Stimulated activated CD4-positive, alpha-beta T cell treated with anti-CD3 and anti-CD28 coated beads, Interleukin-15, amount 100 ng/mL, for 24 hours (primary cell): ENCODE measurements at regions not wholly inside any gene's neighbourhood (a gene's known extent, or its start where the extent isn't known, plus 50 kb on each side); places are given as distances from the start of the nearest gene placed in this dataset.

Experiments used
- DNase-seq: peaks from one replicate; pipeline ENCODE4 v3.0.0-alpha.2; 2020

DNA sequence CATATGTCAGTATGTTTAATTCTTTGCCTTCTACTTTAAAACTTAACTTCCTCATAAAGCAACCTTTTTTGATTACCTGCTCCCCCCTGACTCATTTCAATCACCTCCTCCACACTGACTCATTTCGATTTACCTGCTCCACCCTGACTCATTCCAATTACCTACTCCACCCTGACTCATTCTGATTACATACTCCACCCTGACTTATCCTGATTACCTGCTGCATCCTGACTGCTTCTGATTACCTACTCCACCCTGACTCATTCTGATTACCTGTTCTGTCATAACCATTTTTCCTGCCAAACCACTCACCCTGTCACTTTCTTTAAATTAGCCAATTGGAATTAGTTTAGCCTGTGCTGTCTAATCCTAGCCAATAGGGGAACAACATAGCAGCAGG is 263.6 kb downstream of the DDX3Y start:
- DNase-seq = peak; percentile 3
